ENCODE measurements at regions not wholly inside any gene's neighbourhood (a gene's known extent, or its start where the extent isn't known, plus 50 kb on each side); places are given as distances from the start of the nearest gene placed in this dataset.

- no peak for TF ChIP-seq EZH2phosphoT487 (IDR thresholded peaks at IDR 0.05; ENCODE audit: low read depth)
- TF ChIP-seq CTCF (IDR thresholded peaks at IDR 0.05; ENCODE audit: low read depth, low read length), result no peak
- Histone ChIP-seq H4K20me1 (ENCODE audit: insufficient read depth, low read length) (no peaks in the 10 kb centered on the region), H3K4me3 (ENCODE audit: low read length) (no peak overlapping the region), H3K27me3 (ENCODE audit: low read depth, low read length) (no peaks in the 10 kb centered on the region), H3K27ac (ENCODE audit: low read length) (no peak overlapping the region), H3K79me2 (ENCODE audit: low read length) (no peaks in the 10 kb centered on the region), H3K4me1 (ENCODE audit: low read length) (no peaks in the 10 kb centered on the region), H3K9ac (ENCODE audit: low read length) (no peak overlapping the region), H3K36me3 (replicated peaks; ENCODE audit: low read depth, low read length) (no peaks in the 10 kb centered on the region), H3K4me2 (ENCODE audit: low read length) (no peak overlapping the region), H2AFZ (ENCODE audit: low read depth, low read length) (no peak overlapping the region), H3K9me3 (ENCODE audit: insufficient read depth, low read length) (no peaks in the 10 kb centered on the region)
Observed at GRCh38 chrX:4185086-4185485, 471.6 kb upstream of the PRKX start.

GRCh38 chrX:4182408-4182806, 469.0 kb upstream of the PRKX start:
- Histone ChIP-seq H3K36me3 (replicated peaks; ENCODE audit: low read depth, low read length) (no peaks in the 10 kb centered on the region), H3K4me3 (ENCODE audit: low read length) (no peak overlapping the region), H3K9ac (ENCODE audit: low read length) (no peak overlapping the region), H3K79me2 (ENCODE audit: low read length) (no peaks in the 10 kb centered on the region), H2AFZ (ENCODE audit: low read depth, low read length) (no peak overlapping the region), H3K27ac (ENCODE audit: low read length) (no peak overlapping the region), H3K9me3 (ENCODE audit: insufficient read depth, low read length) (no peaks in the 10 kb centered on the region), H3K4me2 (ENCODE audit: low read length) (no peak overlapping the region), H3K27me3 (ENCODE audit: low read depth, low read length) (no peaks in the 10 kb centered on the region), H3K4me1 (ENCODE audit: low read length) (no peaks in the 10 kb centered on the region), H4K20me1 (ENCODE audit: insufficient read depth, low read length) (no peaks in the 10 kb centered on the region)
- TF ChIP-seq EZH2phosphoT487 (IDR thresholded peaks at IDR 0.05; ENCODE audit: low read depth) (no peak), CTCF (IDR thresholded peaks at IDR 0.05; ENCODE audit: low read depth, low read length) (no peak)

- Histone ChIP-seq H3K36me3 (replicated peaks; ENCODE audit: low read depth, low read length) (no peaks in the 10 kb centered on the region), H3K9me3 (ENCODE audit: insufficient read depth, low read length) (no peaks in the 10 kb centered on the region), H3K79me2 (ENCODE audit: low read length) (no peaks in the 10 kb centered on the region), H3K27me3 (ENCODE audit: low read depth, low read length) (no peaks in the 10 kb centered on the region), H4K20me1 (ENCODE audit: insufficient read depth, low read length) (no peaks in the 10 kb centered on the region), H3K9ac (ENCODE audit: low read length) (no peak overlapping the region), H2AFZ (ENCODE audit: low read depth, low read length) (no peak overlapping the region), H3K27ac (ENCODE audit: low read length) (no peak overlapping the region), H3K4me3 (ENCODE audit: low read length) (no peak overlapping the region), H3K4me1 (ENCODE audit: low read length) (no peaks in the 10 kb centered on the region), H3K4me2 (ENCODE audit: low read length) (no peak overlapping the region)
- TF ChIP-seq EZH2phosphoT487 (IDR thresholded peaks at IDR 0.05; ENCODE audit: low read depth) (no peak), CTCF (IDR thresholded peaks at IDR 0.05; ENCODE audit: low read depth, low read length) (no peak)
Observed at GRCh38 chrX:4181782-4182407, 468.4 kb upstream of the PRKX start.

GRCh38 chrX:4179031-4179430, 465.6 kb upstream of the PRKX start:
- no peak overlapping the region for H2AFZ ChIP-seq (ENCODE audit: low read depth, low read length)
- no peaks in the 10 kb centered on the region for H3K36me3 ChIP-seq (replicated peaks; ENCODE audit: low read depth, low read length)
- no peaks in the 10 kb centered on the region for H3K27me3 ChIP-seq (ENCODE audit: low read depth, low read length)
- H4K20me1 ChIP-seq (ENCODE audit: insufficient read depth, low read length), result no peaks in the 10 kb centered on the region
- no peaks in the 10 kb centered on the region for H3K9me3 ChIP-seq (ENCODE audit: insufficient read depth, low read length)
- no peaks in the 10 kb centered on the region for H3K4me1 ChIP-seq (ENCODE audit: low read length)
- H3K9ac ChIP-seq (ENCODE audit: low read length), result no peak overlapping the region
- H3K4me2 ChIP-seq (ENCODE audit: low read length), result no peak overlapping the region
- no peak overlapping the region for H3K4me3 ChIP-seq (ENCODE audit: low read length)
- TF ChIP-seq EZH2phosphoT487 (IDR thresholded peaks at IDR 0.05; ENCODE audit: low read depth) (no peak), CTCF (IDR thresholded peaks at IDR 0.05; ENCODE audit: low read depth, low read length) (no peak)
- H3K79me2 ChIP-seq (ENCODE audit: low read length), result no peaks in the 10 kb centered on the region
- H3K27ac ChIP-seq (ENCODE audit: low read length), result no peak overlapping the region

All from OCI-LY3 (cell line).